GM19099 (cell line): ENCODE measurements at regions not wholly inside any gene's neighbourhood (a gene's known extent, or its start where the extent isn't known, plus 50 kb on each side); places are given as distances from the start of the nearest gene placed in this dataset.

Source experiments
- POLR2A ChIP-seq: IDR thresholded peaks from 3 replicates; pipeline ENCODE4 v1.6.1; 2011; ENCODE audit warnings: low read depth; ENCODE audit not compliant: insufficient read length; ENCODE audit errors: extremely low read depth

DNA sequence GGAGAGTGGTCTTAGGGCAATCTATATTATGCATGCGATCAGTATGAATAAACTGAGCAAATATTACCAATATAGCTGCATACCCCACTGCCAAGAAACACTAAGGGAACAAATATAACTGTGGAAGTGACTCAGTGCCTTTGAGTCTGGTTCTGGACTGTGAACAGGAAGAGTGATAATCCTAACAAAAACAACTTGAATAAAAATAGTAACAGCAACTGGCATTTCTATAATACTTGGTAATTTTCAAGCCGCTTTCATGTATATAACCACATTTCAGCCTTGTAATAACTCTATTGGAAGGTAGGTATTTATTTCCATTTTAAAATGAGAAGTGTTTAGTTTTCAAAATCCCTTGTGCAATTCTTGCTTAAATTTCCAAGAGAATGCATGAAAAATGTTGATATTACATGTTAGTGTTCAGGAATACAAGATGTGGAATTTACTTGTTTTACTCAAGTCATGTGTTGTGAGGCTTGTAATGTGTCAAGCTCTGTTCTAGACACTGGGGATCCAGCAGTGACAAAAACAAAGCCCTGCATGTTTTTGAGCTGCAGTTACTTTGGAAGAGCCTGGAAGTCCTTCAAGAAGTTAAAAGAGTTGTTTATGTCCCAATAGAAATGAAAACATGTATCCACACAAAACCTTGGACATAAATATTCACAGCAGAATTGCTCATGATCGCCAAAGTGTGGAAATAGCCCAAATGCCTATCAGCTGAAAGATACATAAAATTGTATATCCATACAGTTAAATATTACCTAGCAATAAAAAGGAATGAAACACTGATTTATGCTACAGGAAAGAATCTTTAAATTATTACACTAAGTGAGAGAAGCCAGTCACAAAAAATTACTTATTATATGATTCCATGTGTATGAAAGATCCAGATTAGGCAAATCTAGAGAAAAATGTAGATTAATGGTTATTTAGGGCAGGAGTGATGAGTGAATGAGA is 338.1 kb upstream of the TMEM132C start:
- no peak for TF ChIP-seq POLR2A

DNA sequence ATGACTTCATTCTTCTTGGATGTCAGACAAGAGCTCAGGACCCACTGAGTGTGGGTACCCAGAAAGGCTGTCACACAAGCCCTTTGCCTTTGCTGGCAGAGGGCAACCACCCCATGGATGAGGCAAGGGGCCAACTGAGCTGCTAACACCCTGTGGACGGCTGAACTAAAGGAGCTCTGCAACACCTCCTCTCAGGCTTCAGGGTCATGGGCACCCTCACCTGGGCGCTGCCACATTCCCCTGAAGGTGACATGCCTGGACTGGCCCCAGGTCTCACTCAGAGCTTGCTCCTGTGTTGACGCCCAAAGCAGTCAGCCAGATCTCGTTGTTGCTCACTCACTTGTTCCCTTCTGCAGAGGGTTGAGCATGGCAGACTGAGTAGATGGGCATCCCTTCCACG is 336.8 kb upstream of the TMEM132C start:
- no peak for TF ChIP-seq POLR2A

DNA sequence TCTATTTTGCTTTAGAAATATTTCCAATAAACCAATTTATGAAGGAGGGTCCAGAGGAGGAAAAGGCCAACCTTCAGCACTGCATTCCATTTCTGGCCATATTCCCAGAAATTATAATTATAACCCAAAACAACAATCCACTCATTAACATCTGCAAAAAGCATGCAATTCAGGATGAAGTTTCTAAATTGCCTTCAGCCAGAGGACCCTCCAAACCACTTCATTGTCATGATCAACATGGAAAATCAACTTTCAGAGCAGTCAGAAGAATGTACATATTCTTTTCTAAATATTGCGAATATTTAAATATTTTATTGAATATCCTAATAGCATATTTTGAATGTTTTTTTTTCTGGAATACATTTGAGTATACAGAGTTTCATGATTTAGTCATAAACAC is 332.6 kb upstream of the TMEM132C start:
- no peak for TF ChIP-seq POLR2A

DNA sequence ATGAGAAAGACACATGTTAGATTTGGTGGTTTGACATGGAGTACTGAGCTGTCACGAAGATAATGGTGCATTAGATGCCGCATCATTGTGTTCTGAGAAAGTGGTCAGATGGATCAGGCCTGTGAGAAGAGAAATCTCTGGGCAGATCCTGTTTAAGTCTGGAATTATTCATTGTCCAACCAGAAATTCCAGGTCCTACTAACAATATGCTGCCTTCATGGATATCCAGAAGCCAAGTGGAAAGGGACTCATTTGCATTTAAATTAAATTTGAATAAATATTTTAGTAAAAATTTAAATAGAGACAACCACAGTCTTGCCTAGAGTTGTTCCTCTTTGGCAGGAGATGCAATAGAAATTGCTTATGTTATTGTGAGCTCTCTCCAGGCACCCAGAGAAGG is 330.5 kb upstream of the TMEM132C start:
- no peak for TF ChIP-seq POLR2A

DNA sequence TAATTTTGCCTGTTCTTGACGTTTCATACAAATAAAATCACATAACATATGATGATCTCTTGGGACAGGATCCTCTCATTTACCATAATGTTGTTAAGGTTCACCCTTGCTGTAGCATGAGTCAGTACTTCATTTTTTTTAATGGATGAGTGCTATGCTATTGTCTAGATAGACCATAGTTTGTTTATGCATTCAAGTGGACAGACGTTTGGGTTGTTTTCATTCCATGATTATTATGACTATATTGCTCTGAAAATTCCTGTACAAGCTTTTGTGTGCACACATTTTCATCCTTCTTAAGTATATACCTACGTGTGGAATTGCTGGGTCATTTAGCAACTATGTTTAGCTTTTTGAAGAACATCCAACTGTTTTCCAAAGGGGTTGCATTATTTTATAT is 325.6 kb upstream of the TMEM132C start:
- TF ChIP-seq POLR2A: no peak

DNA sequence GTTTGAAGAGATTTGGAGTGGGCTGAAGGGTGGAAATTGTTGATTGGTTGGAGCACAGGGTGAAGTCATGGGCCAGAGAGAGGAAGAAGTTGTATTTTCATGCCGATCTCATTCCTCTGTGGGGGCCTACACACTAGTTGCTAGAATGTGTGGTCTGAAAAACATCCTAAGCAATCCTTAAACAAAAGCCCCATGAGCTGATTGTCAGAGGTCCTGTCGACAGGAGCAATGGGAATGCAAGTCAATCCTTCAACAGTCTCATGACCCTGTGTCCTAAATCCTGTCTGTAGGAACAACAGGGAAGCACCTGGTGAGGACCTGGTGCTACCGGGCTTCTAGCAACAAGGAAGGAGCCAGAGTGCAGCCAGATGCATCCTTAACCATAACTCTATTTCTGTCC is 324.0 kb upstream of the TMEM132C start:
- no peak for TF ChIP-seq POLR2A

DNA sequence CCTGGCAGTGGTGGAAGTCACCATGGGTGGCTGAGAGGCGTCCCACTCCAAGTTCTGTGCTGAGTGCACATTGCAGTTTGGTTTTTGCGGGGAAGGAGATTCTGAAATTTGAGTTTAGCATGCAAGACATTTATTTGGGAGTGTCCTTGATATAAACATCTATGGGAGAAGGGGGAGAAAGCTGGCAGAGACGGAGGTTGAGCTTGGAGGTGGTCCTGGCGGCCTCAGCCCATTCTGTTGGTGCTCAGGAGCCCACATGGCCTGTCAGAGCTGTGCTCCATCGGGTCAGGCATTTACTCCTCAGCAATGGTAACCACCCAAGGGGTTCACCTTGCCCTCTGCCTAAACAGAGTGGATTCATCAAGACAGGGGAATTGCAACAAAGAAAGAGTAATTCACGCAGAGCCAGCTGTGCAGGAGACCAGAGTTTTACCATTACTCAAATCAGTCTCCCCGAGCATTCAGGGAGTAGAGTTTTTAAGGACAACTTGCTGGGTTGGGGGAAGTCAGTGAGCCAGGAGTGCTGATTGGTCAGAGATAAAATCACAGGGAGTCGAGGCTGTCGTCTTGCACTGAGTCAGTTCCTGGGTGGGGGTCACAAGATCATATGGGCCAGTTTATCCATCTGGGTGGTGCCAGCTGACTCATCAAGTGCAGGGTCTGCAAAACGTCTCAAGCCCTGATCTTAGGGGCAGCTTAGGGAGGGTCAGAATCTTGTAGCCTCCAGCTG is 323.3 kb upstream of the TMEM132C start:
- no peak for TF ChIP-seq POLR2A

DNA sequence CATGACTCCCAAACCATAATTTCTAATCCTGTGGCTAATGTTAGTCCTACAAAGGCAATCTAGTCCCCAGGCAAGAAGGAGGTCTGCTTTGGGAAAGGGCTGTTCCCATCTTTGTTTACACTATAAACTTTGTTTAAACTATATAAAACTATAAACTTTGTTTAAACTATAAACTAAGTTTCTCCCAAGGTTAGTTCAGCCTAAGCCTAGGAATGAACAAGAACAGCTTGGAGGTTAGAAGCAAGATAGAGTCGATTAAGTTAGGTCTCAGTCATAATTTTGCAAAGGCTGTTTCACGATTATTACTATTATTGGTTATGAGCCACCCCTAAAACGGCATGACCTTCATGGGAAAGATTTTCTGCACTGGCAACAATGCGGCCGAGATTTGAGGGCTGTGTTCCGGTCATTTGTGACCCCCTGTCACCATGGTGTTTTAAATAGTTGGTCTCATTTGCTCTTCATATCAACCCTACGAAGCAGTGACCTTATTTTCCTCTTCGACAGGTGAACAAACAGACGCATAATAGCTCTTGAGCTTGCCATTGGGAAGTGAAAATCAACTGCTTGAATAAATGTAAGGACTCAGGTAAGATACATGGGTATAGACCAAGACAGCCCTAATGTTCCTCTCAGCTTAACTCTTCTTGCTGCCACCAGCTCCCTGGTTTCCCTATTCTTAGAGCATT is 322.6 kb upstream of the TMEM132C start:
- TF ChIP-seq POLR2A: no peak

DNA sequence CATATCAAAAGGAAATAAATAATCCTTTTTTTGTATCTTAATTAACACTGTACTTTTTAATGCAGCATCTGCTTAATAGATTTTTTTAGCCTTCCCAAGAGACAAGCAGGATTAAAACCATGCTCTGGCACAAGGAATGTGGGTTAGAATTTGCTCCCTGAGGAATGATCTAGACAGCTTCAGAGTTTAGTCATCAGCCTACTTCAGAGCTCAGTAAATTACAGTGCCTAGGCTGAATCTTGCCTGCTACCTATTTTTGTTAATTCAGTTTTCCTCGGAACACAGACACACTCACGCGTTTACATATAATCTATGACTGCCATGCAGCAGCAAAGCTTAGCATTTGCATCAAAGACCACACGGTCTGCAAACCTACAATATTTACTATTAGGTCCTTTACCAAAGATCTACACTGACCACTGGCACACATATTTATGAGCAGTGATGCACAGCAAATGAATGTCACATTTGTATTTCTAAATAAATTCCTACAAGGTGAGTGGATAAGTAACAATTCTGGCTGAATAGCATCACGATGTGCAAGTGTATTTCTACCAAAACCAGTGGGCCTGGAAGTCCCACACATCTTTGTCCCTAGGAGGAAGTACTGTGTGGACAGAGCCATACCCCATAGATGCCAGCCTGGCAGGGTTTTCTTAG is 309.8 kb upstream of the TMEM132C start:
- no peak for TF ChIP-seq POLR2A

DNA sequence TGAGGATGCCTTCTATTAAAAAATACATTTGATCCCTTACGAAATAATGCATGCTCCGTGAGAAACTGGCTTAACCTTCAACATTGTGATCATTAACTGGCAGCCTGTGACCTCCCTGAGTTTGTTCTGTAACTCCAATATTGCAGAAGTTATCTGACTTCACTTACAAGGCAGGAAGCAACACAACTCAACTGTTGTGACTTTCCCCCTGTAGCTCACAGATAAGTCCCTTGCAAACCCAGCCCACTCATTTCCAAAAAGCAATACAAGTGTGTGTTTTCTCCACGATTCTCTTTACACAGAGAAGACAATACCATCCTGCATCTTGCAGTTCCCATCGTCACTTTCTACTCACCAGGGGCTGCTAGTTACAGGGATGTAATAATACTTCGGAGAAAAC is 304.7 kb upstream of the TMEM132C start:
- no peak for TF ChIP-seq POLR2A

DNA sequence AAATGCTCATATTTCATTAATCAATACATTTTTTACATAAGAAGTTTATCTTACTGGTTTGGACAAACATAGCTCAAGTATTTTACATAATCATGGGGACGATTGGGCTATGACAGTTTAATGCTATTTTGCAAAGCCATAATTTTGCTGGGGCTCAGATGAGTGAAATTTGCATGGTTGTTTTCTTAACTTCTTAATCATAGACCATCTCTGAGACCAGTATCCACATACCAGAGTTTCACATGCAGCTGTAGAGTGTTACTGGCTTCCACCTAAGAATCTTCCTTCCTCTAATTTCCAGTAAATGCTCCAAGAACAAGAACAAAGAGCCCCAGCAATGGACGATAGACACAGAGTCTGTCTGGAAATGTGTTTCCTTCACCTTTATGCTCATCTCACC is 303.0 kb upstream of the TMEM132C start:
- no peak for TF ChIP-seq POLR2A

DNA sequence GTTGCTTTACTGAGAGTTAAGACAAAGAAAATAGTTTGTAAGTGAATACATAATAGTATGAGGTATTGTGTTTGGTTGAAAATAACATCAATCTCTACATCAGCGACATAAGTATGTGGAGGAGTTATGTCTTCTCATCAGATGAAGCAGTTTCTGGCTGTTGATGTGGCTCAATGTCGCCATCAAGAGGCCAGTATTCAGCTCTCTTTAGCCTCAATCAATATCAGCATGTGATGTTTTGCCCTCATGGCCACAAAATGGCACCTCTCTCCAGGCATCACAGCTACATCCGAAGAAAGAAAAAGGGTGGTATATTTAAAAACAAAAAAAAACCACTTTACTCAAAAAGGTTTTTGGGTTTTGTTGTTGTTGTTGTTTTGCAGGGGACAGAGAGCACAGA is 302.3 kb upstream of the TMEM132C start:
- TF ChIP-seq POLR2A: no peak

DNA sequence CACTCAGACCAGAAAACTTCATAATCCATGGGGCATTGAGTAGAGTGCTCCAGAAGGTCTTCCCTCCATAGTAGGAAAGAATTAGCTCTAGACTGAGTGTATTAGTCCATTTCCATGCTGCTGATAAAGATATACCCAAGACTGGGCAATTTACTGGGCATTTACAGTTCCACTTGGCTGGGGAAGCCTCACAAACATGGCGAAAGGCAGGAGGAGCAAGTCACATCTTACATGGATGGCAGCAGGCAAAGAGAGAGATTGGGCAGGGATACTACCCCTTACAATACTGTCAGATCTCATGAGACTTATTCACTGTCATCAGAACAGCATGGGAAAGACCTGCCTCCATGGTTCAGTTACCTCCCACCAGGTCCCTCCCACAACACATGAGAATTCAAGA is 300.6 kb upstream of the TMEM132C start:
- no peak for TF ChIP-seq POLR2A

DNA sequence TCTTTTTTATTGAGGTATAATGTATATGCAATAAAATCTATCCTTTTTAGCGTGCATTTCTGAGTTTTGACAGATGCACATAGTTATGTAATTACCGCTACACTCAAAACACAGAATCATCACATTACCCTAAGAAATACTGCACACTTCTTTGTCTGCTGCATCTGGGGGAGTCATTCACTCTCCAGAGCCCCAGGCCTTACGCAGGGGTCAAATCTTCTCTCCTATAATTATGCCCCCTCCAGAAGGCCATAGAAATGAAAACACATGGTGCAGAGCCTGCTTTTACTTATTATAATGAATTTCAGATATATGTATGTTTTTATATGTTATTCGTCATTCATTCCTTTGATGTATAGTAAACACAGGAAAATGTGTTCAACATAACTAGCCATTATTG is 296.5 kb upstream of the TMEM132C start:
- TF ChIP-seq POLR2A: no peak

DNA sequence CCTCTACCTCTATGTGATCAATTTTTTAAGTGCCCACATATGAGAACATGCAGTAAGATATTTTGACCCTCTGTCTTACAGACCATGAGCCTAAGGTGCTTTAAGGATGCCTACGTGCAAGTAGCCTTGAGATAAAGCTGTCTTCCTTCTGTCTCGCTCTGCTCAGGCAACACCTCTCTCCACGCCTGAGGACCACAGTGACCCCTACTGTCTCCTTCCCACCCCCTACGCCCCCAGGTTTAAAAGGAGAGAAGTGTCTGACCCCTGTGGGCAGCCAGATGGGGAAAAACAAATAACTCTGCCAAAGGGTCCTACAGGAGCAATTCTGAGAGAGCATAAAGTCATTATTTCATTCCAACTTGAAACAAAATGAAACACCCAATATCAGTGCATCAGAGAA is 286.4 kb upstream of the TMEM132C start:
- no peak for TF ChIP-seq POLR2A

DNA sequence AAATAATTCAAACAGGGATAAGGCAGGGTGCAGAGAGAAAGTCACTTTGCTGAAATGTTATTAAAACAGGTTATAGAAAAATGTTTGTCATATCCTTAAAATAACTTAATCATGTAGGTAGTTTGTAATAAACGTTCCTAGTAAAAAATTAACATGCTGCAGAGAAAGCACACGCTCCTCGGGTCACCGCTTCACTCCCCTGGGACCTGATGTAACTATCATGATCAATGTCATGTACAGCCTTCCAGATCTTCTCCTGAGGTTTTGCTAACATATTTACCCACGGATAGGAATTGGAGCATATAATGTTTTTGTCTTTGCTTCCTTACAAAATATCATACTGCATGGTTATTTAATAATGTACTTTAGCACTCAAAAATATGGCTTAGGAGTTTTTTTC is 285.1 kb upstream of the TMEM132C start:
- TF ChIP-seq POLR2A: no peak
